K562 (cell line): ENCODE measurements at regions not wholly inside any gene's neighbourhood (a gene's known extent, or its start where the extent isn't known, plus 50 kb on each side); places are given as distances from the start of the nearest gene placed in this dataset.

ENCODE experiments used
- ATAC-seq: fragments of 200-7000 bp; cut with Tn5 transposase; 3 replicates; pipeline ENCODE4 v1.9.1; 2020; ENCODE audit warnings: moderate library complexity
- BruUV-seq: library from RNA; stranded (reverse); fragments of 400-500 nt; replicated peaks from 2 replicates; lab custom pipeline; 2021; lab: Mats Ljungman, UMichigan
- CTCF ChIA-PET: fragments of 300-600 bp; formaldehyde crosslinking; extraction: SDS; loops from one replicate; lab custom pipeline; 2021; ENCODE audit warnings: low intra/inter-chr PET ratio; lab: Yijun Ruan, JAX
- POLR2A ChIA-PET: fragments of 300-600, 350-650 bp; sonication (Branson Sonifier 250); formaldehyde crosslinking; extraction: SDS; loops from one replicate; lab custom pipeline; 2021; ENCODE audit warnings: antibody characterized with exemption, inconsistent platforms; lab: Yijun Ruan, JAX
- DNase-seq, 4 experiments: peaks; one replicate each; pipeline versions ENCODE4 v3.0.0 to v3.0.0-alpha.2; 2011 to 2018; ENCODE audit warnings: low spot score in 3 of 4, mixed read lengths in 3 of 4; ENCODE audit errors: extremely low read depth in 1 of 4
- FAIRE-seq: peaks from 2 replicates; lab custom pipeline; 2011; peaks lifted over from hg19 to GRCh38; lab: Jason Lieb, UNC
- H2AFZ ChIP-seq: 2 replicates; pipeline ENCODE4 v1.6.0; 2011; ENCODE audit warnings: low read depth, low read length, control low read depth, inconsistent platforms
- H3K27ac ChIP-seq: fragments of 200-600 bp; 3 replicates; pipeline ENCODE4 v1.8.0; 2011; ENCODE audit warnings: low read depth, mild to moderate bottlenecking, control low read depth, inconsistent platforms, low read length, moderate library complexity, mixed read lengths; ENCODE audit errors: extremely low read depth
- H3K27me3 ChIP-seq, 2 experiments: fragments of 300-600 bp in 1 of 2; 2 replicates in 1 of 2; 3 replicates in 1 of 2; pipeline versions ENCODE4 v1.6.0 to v1.8.0; 2011; ENCODE audit warnings: inconsistent platforms in 2 of 2, low read length in 2 of 2, mild to moderate bottlenecking in 1 of 2, mixed read lengths in 1 of 2, moderate library complexity in 1 of 2; ENCODE audit not compliant: control insufficient read depth in 2 of 2, insufficient read depth in 2 of 2
- H3K36me3 ChIP-seq: fragments of 300-600 bp; 3 replicates; pipeline ENCODE4 v1.8.0; 2011; ENCODE audit warnings: mild to moderate bottlenecking, low read length, inconsistent platforms; ENCODE audit not compliant: control insufficient read depth, insufficient read depth
- H3K4me1 ChIP-seq, 2 experiments: fragments of 200-600 bp in 1 of 2; replicated peaks in 1 of 2; 2 replicates in 1 of 2; 3 replicates in 1 of 2; pipeline versions ENCODE4 v1.5.1 to v1.8.0; 2011; ENCODE audit warnings: inconsistent platforms in 2 of 2, low read length in 2 of 2, mild to moderate bottlenecking in 1 of 2, mixed read lengths in 1 of 2, moderate library complexity in 1 of 2; ENCODE audit not compliant: control insufficient read depth in 2 of 2, insufficient read depth in 2 of 2
- H3K4me2 ChIP-seq: 2 replicates; pipeline ENCODE4 v1.6.1; 2011; ENCODE audit warnings: low read length, control low read depth, inconsistent platforms, mixed read lengths; ENCODE audit not compliant: insufficient read depth
- H3K4me3 ChIP-seq: fragments of 200-600 bp; sonication (generic), shearing (Covaris generic); 2 replicates; pipeline ENCODE4 v1.5.1; 2016; ENCODE audit warnings: control low read depth, inconsistent platforms
- H3K79me2 ChIP-seq: fragments of 200-600 bp; 3 replicates; pipeline ENCODE4 v1.8.0; 2011; ENCODE audit warnings: low read length, inconsistent platforms; ENCODE audit not compliant: control insufficient read depth, insufficient read depth
- H3K9ac ChIP-seq, 2 experiments: 2 replicates each; pipeline versions ENCODE4 v1.6.0 to v1.6.1; 2011; ENCODE audit warnings: low read depth in 2 of 2, low read length in 2 of 2, control low read depth in 1 of 2, inconsistent platforms in 1 of 2, mild to moderate bottlenecking in 1 of 2, mixed read lengths in 1 of 2; ENCODE audit not compliant: insufficient read depth in 1 of 2
- H3K9me1 ChIP-seq: one replicate; pipeline ENCODE4 v1.6.0; 2011; ENCODE audit warnings: inconsistent platforms, mild to moderate bottlenecking, low read length, moderate library complexity; ENCODE audit not compliant: control insufficient read depth, insufficient read depth
- H3K9me3 ChIP-seq: replicated peaks from 2 replicates; pipeline ENCODE4 v1.5.1; 2011; ENCODE audit warnings: low read depth, low read length, inconsistent platforms; ENCODE audit not compliant: control insufficient read depth, insufficient read depth
- H4K20me1 ChIP-seq: replicated peaks from 2 replicates; pipeline ENCODE4 v1.6.1; 2011; ENCODE audit warnings: low read length, inconsistent platforms, mixed read lengths; ENCODE audit not compliant: control insufficient read depth, insufficient read depth
- BRCA1 ChIP-seq, 2 experiments: fragments of 450-650 bp in 1 of 2; sonication (generic) in 1 of 2; formaldehyde crosslinking in 1 of 2; IDR thresholded peaks; 2 replicates each; pipeline versions ENCODE4 v1.5.0 to v1.6.1; 2017 to 2020; ENCODE audit warnings: mild to moderate bottlenecking in 1 of 2, missing genetic modification reagents in 1 of 2
- BRF2 ChIP-seq: IDR thresholded peaks from 3 replicates; pipeline ENCODE4 v1.6.1; 2011; ENCODE audit warnings: borderline replicate concordance, mild to moderate bottlenecking; ENCODE audit not compliant: insufficient read length, insufficient read depth
- DPF2 ChIP-seq: fragments of 450-650 bp; IDR thresholded peaks from 2 replicates; pipeline ENCODE4 v1.6.1; 2016
- ESRRB ChIP-seq: fragments of 250-450 bp; sonication (Bioruptor Pico); IDR thresholded peaks from 2 replicates; pipeline ENCODE4 v1.5.0; 2020; ENCODE audit warnings: mild to moderate bottlenecking, moderate library complexity, borderline replicate concordance
- HMG20A ChIP-seq: fragments of 450-650 bp; formaldehyde crosslinking; conservative IDR thresholded peaks from 2 replicates; pipeline ENCODE4 v1.4.0; 2020; ENCODE audit warnings: mild to moderate bottlenecking, mixed read lengths
- MYBL2 ChIP-seq, 2 experiments: fragments of 450-650 bp in 1 of 2; sonication (generic) in 1 of 2; formaldehyde crosslinking in 1 of 2; IDR thresholded peaks; 2 replicates each; pipeline versions ENCODE4 v1.6.1 to v1.8.1; 2017 to 2022; ENCODE audit warnings: borderline replicate concordance in 1 of 2, inconsistent platforms in 1 of 2, low read depth in 1 of 2, mild to moderate bottlenecking in 1 of 2, missing genetic modification reagents in 1 of 2, moderate library complexity in 1 of 2
- NCOA1 ChIP-seq: fragments of 450-650 bp; IDR thresholded peaks from 2 replicates; pipeline ENCODE4 v1.6.1; 2016; ENCODE audit warnings: low read depth
- RBM39 ChIP-seq: fragments of 200-400 bp; formaldehyde crosslinking; optimal IDR thresholded peaks from 2 replicates; pipeline ENCODE3; 2018; ENCODE audit warnings: low read depth, low read length
- TARDBP ChIP-seq: fragments of 450-650 bp; IDR thresholded peaks from 2 replicates; pipeline ENCODE4 v1.6.1; 2016
- WHSC1 ChIP-seq: IDR thresholded peaks from one replicate; pipeline ENCODE4 v1.6.1; 2012; ENCODE audit warnings: low read length, control low read depth, inconsistent platforms
- ZKSCAN8 ChIP-seq: fragments of 200-800 bp; sonication (Bioruptor generic); IDR thresholded peaks from 2 replicates; pipeline ENCODE4 v1.6.1; 2016; ENCODE audit warnings: missing genetic modification characterization, missing compliant biosample characterization
- ZNF197 ChIP-seq: fragments of 200-800 bp; sonication (Bioruptor generic); IDR thresholded peaks from 2 replicates; pipeline ENCODE4 v1.6.1; 2016; ENCODE audit warnings: low read depth, missing genetic modification characterization, missing compliant biosample characterization
- WGBS: fragments of 100-300 bp; shearing (Covaris generic); methylation state at CpG from one replicate; pipeline ENCODE4 v1.1.6; 2016; ENCODE audit warnings: low coverage, mixed read lengths; ENCODE audit not compliant: insufficient coverage; ENCODE audit errors: missing lambda C conversion rate; 5-methylcytosine and 5-hydroxymethylcytosine counted together
- in situ Hi-C: fragments of 300-500 bp; cut with MboI; formaldehyde crosslinking; loops from 4 replicates; pipeline ENCODE4 v1.15.0; 2018; ENCODE audit warnings: inconsistent platforms, mixed read lengths
- intact Hi-C: fragments of 100-400 bp; cut with micrococcal nuclease; formaldehyde crosslinking; loops from 2 replicates; pipeline ENCODE4 v1.14.2; 2022

- TF ChIP-seq BRCA1 (IDR thresholded peaks at IDR 0.05) (no peak), BRCA1 (CRISPR knock-in tag; IDR thresholded peaks at IDR 0.05) (no peak)
Measured at GRCh38 chr11:36718451-36718850, 120.4 kb upstream of the RAG2 start (continued).

- H3K4me3 ChIP-seq = no peak overlapping the region
- in situ Hi-C loops (no loop called here), intact Hi-C loops (no loop called here)
- DNase-seq (no peak), FAIRE-seq (no peak), ATAC-seq (no peak)
- BruUV-seq = no TSS peak
- no peaks in the 10 kb centered on the region; the same call in 1 of the 2 replicates for H4K20me1 ChIP-seq
- no peaks in the 10 kb centered on the region for H3K9me3 ChIP-seq
- H3K79me2 ChIP-seq = no peaks in the 10 kb centered on the region
- no peaks in the 10 kb centered on the region for H3K4me1 ChIP-seq
- CTCF ChIA-PET = no interaction called here
- no peak overlapping the region for H2AFZ ChIP-seq
- H3K9me1 ChIP-seq = no peaks in the 10 kb centered on the region
- TF ChIP-seq ZNF197 (CRISPR knock-in tag) (no peak), WHSC1 (no peak), BRF2 (no peak), HMG20A (no peak), MYBL2 (IDR thresholded peaks at IDR 0.05; ENCODE audit: low read depth) (no peak), MYBL2 (CRISPR knock-in tag; IDR thresholded peaks at IDR 0.05; ENCODE audit: borderline replicate concordance) (no peak), ZKSCAN8 (CRISPR knock-in tag) (no peak), DPF2 (no peak), RBM39 (no peak), TARDBP (no peak), NCOA1 (no peak), ESRRB (CRISPR knock-in tag) (no peak)
- H3K27me3 ChIP-seq = no peaks in the 10 kb centered on the region
- 0% methylated on average over 2 of the region's 2 CpGs for WGBS
- H3K4me2 ChIP-seq = no peak overlapping the region
- POLR2A ChIA-PET = no interaction called here
- H3K27ac ChIP-seq = no peak overlapping the region
- no peaks in the 10 kb centered on the region for H3K36me3 ChIP-seq
- H3K9ac ChIP-seq = no peak overlapping the region
Measured at GRCh38 chr11:36713715-36714114, 115.7 kb upstream of the RAG2 start.
